ENCODE measurements at regions not wholly inside any gene's neighbourhood (a gene's known extent, or its start where the extent isn't known, plus 50 kb on each side); places are given as distances from the start of the nearest gene placed in this dataset.

- no peak overlapping the region for H3K27ac ChIP-seq
- H3K4me3 ChIP-seq: no peak overlapping the region
- H3K36me3 ChIP-seq: no peaks in the 10 kb centered on the region
- TF ChIP-seq CTCF (IDR thresholded peaks at IDR 0.05): no peak
- peaks cover 0 to 7% of the 10 kb centered on the region in 2 donors for H3K4me1 ChIP-seq
- DNase-seq (ENCODE audit: low spot score): no peak
- no peaks in the 10 kb centered on the region for H3K27me3 ChIP-seq
- H3K9me3 ChIP-seq: no peaks in the 10 kb centered on the region
Measured at GRCh38 chr11:112589155-112589554, 328.5 kb upstream of the PLET1 start.

- H3K4me3 ChIP-seq: no peak overlapping the region
- no peaks in the 10 kb centered on the region for H3K36me3 ChIP-seq
- peaks cover 0 to 7% of the 10 kb centered on the region in 2 donors for H3K4me1 ChIP-seq
- H3K27me3 ChIP-seq: no peaks in the 10 kb centered on the region
- no peak for DNase-seq (ENCODE audit: low spot score)
- no peak for TF ChIP-seq CTCF (IDR thresholded peaks at IDR 0.05)
- no peak overlapping the region for H3K27ac ChIP-seq
- no peaks in the 10 kb centered on the region for H3K9me3 ChIP-seq
Measured at GRCh38 chr11:112590764-112591163, 330.1 kb upstream of the PLET1 start.

GRCh38 chr11:112593440-112593839 is 332.8 kb upstream of the PLET1 start:
- H3K4me1 ChIP-seq: peaks cover 0 to 5% of the 10 kb centered on the region in 2 donors
- no peak overlapping the region for H3K4me3 ChIP-seq
- H3K36me3 ChIP-seq: no peaks in the 10 kb centered on the region
- DNase-seq (ENCODE audit: low spot score): no peak
- no peaks in the 10 kb centered on the region for H3K27me3 ChIP-seq
- H3K9me3 ChIP-seq: no peaks in the 10 kb centered on the region
- no peak for TF ChIP-seq CTCF (IDR thresholded peaks at IDR 0.05)
- H3K27ac ChIP-seq: no peak overlapping the region

GRCh38 chr11:112596324-112596723 is 335.7 kb upstream of the PLET1 start:
- H3K27ac ChIP-seq: no peak overlapping the region
- no peak overlapping the region for H3K4me3 ChIP-seq
- H3K4me1 ChIP-seq: no peaks in the 10 kb centered on the region
- H3K27me3 ChIP-seq: no peaks in the 10 kb centered on the region
- no peaks in the 10 kb centered on the region for H3K9me3 ChIP-seq
- H3K36me3 ChIP-seq: no peaks in the 10 kb centered on the region
- no peak for DNase-seq (ENCODE audit: low spot score)
- no peak for TF ChIP-seq CTCF (IDR thresholded peaks at IDR 0.05)

- TF ChIP-seq CTCF (IDR thresholded peaks at IDR 0.05): no peak
- no peak overlapping the region for H3K27ac ChIP-seq
- H3K4me1 ChIP-seq: no peaks in the 10 kb centered on the region
- H3K9me3 ChIP-seq: no peaks in the 10 kb centered on the region
- H3K36me3 ChIP-seq: no peaks in the 10 kb centered on the region
- no peak for DNase-seq (ENCODE audit: low spot score)
- no peak overlapping the region for H3K4me3 ChIP-seq
- no peaks in the 10 kb centered on the region for H3K27me3 ChIP-seq
Measured at GRCh38 chr11:112597286-112597790, 336.7 kb upstream of the PLET1 start.

- no peaks in the 10 kb centered on the region for H3K4me1 ChIP-seq
- TF ChIP-seq CTCF (IDR thresholded peaks at IDR 0.05): no peak
- H3K27ac ChIP-seq: no peak overlapping the region
- H3K4me3 ChIP-seq: no peak overlapping the region
- no peaks in the 10 kb centered on the region for H3K9me3 ChIP-seq
- H3K36me3 ChIP-seq: no peaks in the 10 kb centered on the region
- DNase-seq (ENCODE audit: low spot score): no peak
- H3K27me3 ChIP-seq: no peaks in the 10 kb centered on the region
Measured at GRCh38 chr11:112599265-112599664, 338.6 kb upstream of the PLET1 start.
